Mesothelial cell of epicardium (in vitro differentiated cells): ENCODE measurements at regions not wholly inside any gene's neighbourhood (a gene's known extent, or its start where the extent isn't known, plus 50 kb on each side); places are given as distances from the start of the nearest gene placed in this dataset.
A peak's percentile ranks its signal among the peaks of the same experiment; 100 is the strongest.

Experiments
- DNase-seq, 2 experiments: peaks; one replicate each; pipeline ENCODE4 v3.0.0; 2021; ENCODE audit warnings: low spot score in 2 of 2; ENCODE audit not compliant: unreplicated experiment in 2 of 2
- H3K27ac Mint-ChIP-seq: 2 replicates; pipeline ENCODE4 v1.8.0; 2021; ENCODE audit warnings: mixed read lengths
- H3K27me3 Mint-ChIP-seq: 2 replicates; pipeline ENCODE4 v1.8.0; 2021; ENCODE audit warnings: low read depth, mixed read lengths
- H3K36me3 Mint-ChIP-seq: 2 replicates; pipeline ENCODE4 v1.8.0; 2021; ENCODE audit warnings: mixed read lengths
- H3K4me1 Mint-ChIP-seq: 2 replicates; pipeline ENCODE4 v1.8.0; 2021; ENCODE audit warnings: mixed read lengths
- H3K4me3 Mint-ChIP-seq: 2 replicates; pipeline ENCODE4 v1.8.0; 2021; ENCODE audit warnings: mild to moderate bottlenecking, moderate library complexity, mixed read lengths
- H3K9me3 Mint-ChIP-seq: 2 replicates; pipeline ENCODE4 v1.8.0; 2021; ENCODE audit warnings: mixed read lengths
- CTCF ChIP-seq: fragments of 200-600 bp; sonication (generic); IDR thresholded peaks from one replicate; pipeline ENCODE4 v1.5.0; 2021; ENCODE audit warnings: antibody characterized with exemption; ENCODE audit not compliant: unreplicated experiment

- no peak for TF ChIP-seq CTCF
- DNase-seq = no peak
- Mint-ChIP-seq H3K36me3 (peaks cover 14% of the 10 kb centered on the region), H3K4me1 (peaks cover 5% of the 10 kb centered on the region), H3K9me3 (peaks cover 31% of the 10 kb centered on the region), H3K27ac (no peak overlapping the region), H3K4me3 (no peak overlapping the region), H3K27me3 (no peaks in the 10 kb centered on the region)
Observed at GRCh38 chr5:82375488-82376244, 97.5 kb upstream of the RPS23 start.

GRCh38 chr5:82374637-82375036, 96.5 kb upstream of the RPS23 start:
- Mint-ChIP-seq H3K27ac (no peak overlapping the region), H3K4me1 (peaks cover 5% of the 10 kb centered on the region), H3K4me3 (no peak overlapping the region), H3K36me3 (peaks cover 11% of the 10 kb centered on the region), H3K27me3 (no peaks in the 10 kb centered on the region), H3K9me3 (peaks cover 25% of the 10 kb centered on the region)
- no peak for TF ChIP-seq CTCF
- DNase-seq = no peak

GRCh38 chr5:82367930-82368329, 89.8 kb upstream of the RPS23 start:
- H3K36me3 Mint-ChIP-seq = no peaks in the 10 kb centered on the region
- peaks cover 7% of the 10 kb centered on the region for H3K27me3 Mint-ChIP-seq
- H3K4me1 Mint-ChIP-seq = peaks cover 20% of the 10 kb centered on the region
- no peak overlapping the region for H3K4me3 Mint-ChIP-seq
- peak overlapping the region; percentile 72 for H3K27ac Mint-ChIP-seq
- no peak for DNase-seq
- TF ChIP-seq CTCF = no peak
- H3K9me3 Mint-ChIP-seq = peaks cover 2% of the 10 kb centered on the region

GRCh38 chr5:82365744-82366228, 87.6 kb upstream of the RPS23 start:
- Mint-ChIP-seq H3K9me3 (no peaks in the 10 kb centered on the region), H3K27me3 (peaks cover 11% of the 10 kb centered on the region), H3K4me3 (no peak overlapping the region), H3K4me1 (peaks cover 20% of the 10 kb centered on the region), H3K36me3 (no peaks in the 10 kb centered on the region), H3K27ac (no peak overlapping the region)
- DNase-seq = no peak
- no peak for TF ChIP-seq CTCF

GRCh38 chr5:82365026-82365425, 86.9 kb upstream of the RPS23 start:
- Mint-ChIP-seq H3K4me1 (peaks cover 24% of the 10 kb centered on the region), H3K27me3 (peaks cover 11% of the 10 kb centered on the region), H3K9me3 (no peaks in the 10 kb centered on the region), H3K36me3 (no peaks in the 10 kb centered on the region), H3K27ac (no peak overlapping the region), H3K4me3 (no peak overlapping the region)
- DNase-seq = no peak
- TF ChIP-seq CTCF = no peak
